Ovary (tissue), 3 donors: ENCODE measurements at regions not wholly inside any gene's neighbourhood (a gene's known extent, or its start where the extent isn't known, plus 50 kb on each side); places are given as distances from the start of the nearest gene placed in this dataset.

Experiments
- POLR2A ChIP-seq: fragments of 450-650 bp; IDR thresholded peaks from one replicate; pipeline ENCODE4 v1.6.1; 2017; ENCODE audit warnings: antibody characterized with exemption, mild to moderate bottlenecking, moderate library complexity
- TF ChIP-seq, protein P1 (sequence below), 3 donors: fragments of 450-650 bp in 2 of 3; fragments of 200-600 bp in 1 of 3; IDR thresholded peaks; one replicate each; pipeline versions ENCODE4 v1.5.1 to v1.8.0; 2016 to 2022; ENCODE audit warnings: antibody characterized with exemption in 3 of 3, mild to moderate bottlenecking in 1 of 3
- donor health status: DM: no; HTN: no; CAD: no.

DNA sequence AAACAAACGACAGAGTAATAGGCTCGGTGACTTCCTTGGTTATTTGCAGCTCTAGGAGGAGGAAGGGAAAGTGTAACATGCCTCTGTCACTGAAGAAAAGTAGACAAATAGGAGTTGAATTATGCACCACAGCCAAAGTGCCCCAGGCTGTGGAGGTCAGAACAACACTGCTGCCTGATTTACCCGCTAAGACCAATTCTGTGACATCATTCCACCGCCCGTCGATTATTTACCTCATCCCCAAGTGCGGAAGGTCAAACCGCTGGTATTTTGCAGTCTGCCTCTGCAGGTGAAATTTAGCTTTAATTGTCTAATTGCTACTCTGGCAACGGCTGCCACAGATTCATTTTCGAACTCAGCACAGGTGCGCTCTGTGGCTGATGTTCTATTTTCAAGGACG, 106.3 kb upstream of the PRICKLE2 start:
- TF ChIP-seq, protein P1, sequence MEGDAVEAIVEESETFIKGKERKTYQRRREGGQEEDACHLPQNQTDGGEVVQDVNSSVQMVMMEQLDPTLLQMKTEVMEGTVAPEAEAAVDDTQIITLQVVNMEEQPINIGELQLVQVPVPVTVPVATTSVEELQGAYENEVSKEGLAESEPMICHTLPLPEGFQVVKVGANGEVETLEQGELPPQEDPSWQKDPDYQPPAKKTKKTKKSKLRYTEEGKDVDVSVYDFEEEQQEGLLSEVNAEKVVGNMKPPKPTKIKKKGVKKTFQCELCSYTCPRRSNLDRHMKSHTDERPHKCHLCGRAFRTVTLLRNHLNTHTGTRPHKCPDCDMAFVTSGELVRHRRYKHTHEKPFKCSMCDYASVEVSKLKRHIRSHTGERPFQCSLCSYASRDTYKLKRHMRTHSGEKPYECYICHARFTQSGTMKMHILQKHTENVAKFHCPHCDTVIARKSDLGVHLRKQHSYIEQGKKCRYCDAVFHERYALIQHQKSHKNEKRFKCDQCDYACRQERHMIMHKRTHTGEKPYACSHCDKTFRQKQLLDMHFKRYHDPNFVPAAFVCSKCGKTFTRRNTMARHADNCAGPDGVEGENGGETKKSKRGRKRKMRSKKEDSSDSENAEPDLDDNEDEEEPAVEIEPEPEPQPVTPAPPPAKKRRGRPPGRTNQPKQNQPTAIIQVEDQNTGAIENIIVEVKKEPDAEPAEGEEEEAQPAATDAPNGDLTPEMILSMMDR (IDR thresholded peaks at IDR 0.05): no peak
- TF ChIP-seq POLR2A: no peak
